SH-SY5Y (cell line): ENCODE measurements at regions not wholly inside any gene's neighbourhood (a gene's known extent, or its start where the extent isn't known, plus 50 kb on each side); places are given as distances from the start of the nearest gene placed in this dataset.

Experiments used
- GATA2 ChIP-seq: IDR thresholded peaks from 2 replicates; pipeline ENCODE4 v1.6.1; 2011; ENCODE audit warnings: mild to moderate bottlenecking, low read depth, low read length
- GATA3 ChIP-seq: IDR thresholded peaks from 2 replicates; pipeline ENCODE4 v1.6.1; 2011; ENCODE audit warnings: low read depth, mild to moderate bottlenecking, low read length, moderate library complexity

GRCh38 chr4:125042041-125042440 is 272.7 kb upstream of the FAT4 start:
- TF ChIP-seq GATA2 (no peak), GATA3 (no peak)
